ENCODE measurements at regions not wholly inside any gene's neighbourhood (a gene's known extent, or its start where the extent isn't known, plus 50 kb on each side); places are given as distances from the start of the nearest gene placed in this dataset.

DNA sequence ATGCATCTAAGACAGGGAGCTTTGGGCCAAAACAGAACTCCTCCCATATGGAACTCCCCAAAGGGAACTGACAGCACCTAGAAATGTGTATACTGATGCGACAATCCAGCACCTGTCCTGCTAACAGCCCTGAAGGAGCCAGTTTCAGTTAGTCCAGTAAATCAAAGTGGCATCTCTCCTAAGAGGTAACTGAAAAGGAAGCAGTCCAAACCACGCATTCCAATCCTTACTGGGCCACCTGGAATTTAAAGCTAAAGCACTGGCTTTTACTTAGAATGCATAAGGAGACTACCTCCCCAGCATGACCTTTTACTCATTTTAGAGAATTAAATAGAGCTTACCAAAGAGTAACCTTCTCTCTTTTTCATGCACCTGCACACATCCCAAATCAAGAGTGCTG, 586.8 kb upstream of the PITX2 start:
- ChIA-PET POLR2A (no interaction called here), CTCF (no interaction called here)
- no peaks in the 10 kb centered on the region for H3K27me3 ChIP-seq (replicated peaks in 1 of 4; ENCODE audit: control extremely low read depth in 1 of 4, control insufficient read depth in 3 of 4, insufficient read depth in 4 of 4, low read length in 3 of 4)
- ATAC-seq (ENCODE audit: low read depth): no peak
- no peak overlapping the region for H3K27ac Mint-ChIP-seq
- no peaks in the 10 kb centered on the region for H4K20me1 ChIP-seq (ENCODE audit: control insufficient read depth, insufficient read depth, low read length, poor library complexity, severe bottlenecking)
- no peak overlapping the region for H3K4me2 ChIP-seq (replicated peaks; ENCODE audit: low read depth, low read length, poor library complexity, severe bottlenecking)
- no peaks in the 10 kb centered on the region for H3K27me3 Mint-ChIP-seq
- no peaks in the 10 kb centered on the region for H3K9me3 Mint-ChIP-seq (ENCODE audit: insufficient read depth)
- no peaks in the 10 kb centered on the region for H3K79me2 ChIP-seq (ENCODE audit: control insufficient read depth, insufficient read depth, low read length)
- no peak overlapping the region for H3K4me3 Mint-ChIP-seq
- H3K9me3 ChIP-seq (ENCODE audit: control extremely low read depth in 1 of 3, control insufficient read depth in 2 of 3, insufficient read depth in 1 of 3, low read length in 2 of 3): no peaks in the 10 kb centered on the region
- intact Hi-C loops (cut with micrococcal nuclease): no loop called here
- H3K4me3 ChIP-seq (ENCODE audit: control extremely low read depth in 1 of 5, extremely low read depth in 1 of 5, insufficient read depth in 1 of 5, low read depth in 2 of 5, low read length in 4 of 5): no peak overlapping the region
- H3K9ac ChIP-seq (ENCODE audit: low read length): no peak overlapping the region
- no peak overlapping the region for H2AFZ ChIP-seq (ENCODE audit: insufficient read depth, low read depth, low read length, poor library complexity, severe bottlenecking)
- H3K36me3 ChIP-seq (replicated peaks in 1 of 2; ENCODE audit: control extremely low read depth in 1 of 2, control insufficient read depth in 1 of 2, extremely low read depth in 1 of 2, insufficient read depth in 2 of 2, low read length in 1 of 2): no peaks in the 10 kb centered on the region
- no peak overlapping the region for H3K27ac ChIP-seq (ENCODE audit: low read length in 2 of 2)
- no peaks in the 10 kb centered on the region for H3K4me1 Mint-ChIP-seq
- 67% methylated on average over 1 of the region's 2 CpGs for WGBS (ENCODE audit: insufficient coverage)
- DNase-seq: no peak
- TF ChIP-seq, protein P1, sequence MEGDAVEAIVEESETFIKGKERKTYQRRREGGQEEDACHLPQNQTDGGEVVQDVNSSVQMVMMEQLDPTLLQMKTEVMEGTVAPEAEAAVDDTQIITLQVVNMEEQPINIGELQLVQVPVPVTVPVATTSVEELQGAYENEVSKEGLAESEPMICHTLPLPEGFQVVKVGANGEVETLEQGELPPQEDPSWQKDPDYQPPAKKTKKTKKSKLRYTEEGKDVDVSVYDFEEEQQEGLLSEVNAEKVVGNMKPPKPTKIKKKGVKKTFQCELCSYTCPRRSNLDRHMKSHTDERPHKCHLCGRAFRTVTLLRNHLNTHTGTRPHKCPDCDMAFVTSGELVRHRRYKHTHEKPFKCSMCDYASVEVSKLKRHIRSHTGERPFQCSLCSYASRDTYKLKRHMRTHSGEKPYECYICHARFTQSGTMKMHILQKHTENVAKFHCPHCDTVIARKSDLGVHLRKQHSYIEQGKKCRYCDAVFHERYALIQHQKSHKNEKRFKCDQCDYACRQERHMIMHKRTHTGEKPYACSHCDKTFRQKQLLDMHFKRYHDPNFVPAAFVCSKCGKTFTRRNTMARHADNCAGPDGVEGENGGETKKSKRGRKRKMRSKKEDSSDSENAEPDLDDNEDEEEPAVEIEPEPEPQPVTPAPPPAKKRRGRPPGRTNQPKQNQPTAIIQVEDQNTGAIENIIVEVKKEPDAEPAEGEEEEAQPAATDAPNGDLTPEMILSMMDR (IDR thresholded peaks at IDR 0.05): no peak
- TF ChIP-seq EZH2 (IDR thresholded peaks at IDR 0.05; ENCODE audit: borderline replicate concordance, insufficient read depth, low read depth, low read length, poor library complexity, severe bottlenecking): no peak
- no peaks in the 10 kb centered on the region for H3K4me1 ChIP-seq (ENCODE audit: control insufficient read depth in 2 of 2, insufficient read depth in 2 of 2, low read length in 2 of 2)

- POLR2A ChIA-PET: no interaction called here
- WGBS (ENCODE audit: insufficient coverage): 84% methylated on average over 7 of the region's 7 CpGs
- TF ChIP-seq, protein P1 (IDR thresholded peaks at IDR 0.05): no peak
These were observed 587.7 kb upstream of the PITX2 start for GRCh38 chr4:111210595-111210994.

More at GRCh38 chr4:111210595-111210994, 587.7 kb upstream of the PITX2 start:
- Mint-ChIP-seq H3K4me1 (no peaks in the 10 kb centered on the region), H3K9me3 (ENCODE audit: insufficient read depth) (no peaks in the 10 kb centered on the region), H3K4me3 (no peak overlapping the region), H3K27me3 (no peaks in the 10 kb centered on the region), H3K27ac (no peak overlapping the region)
- no peaks in the 10 kb centered on the region for H4K20me1 ChIP-seq (ENCODE audit: control insufficient read depth, insufficient read depth, low read length, poor library complexity, severe bottlenecking)
- CTCF ChIA-PET: no interaction called here
- DNase-seq: no peak
- H3K4me3 ChIP-seq (ENCODE audit: control extremely low read depth in 1 of 5, extremely low read depth in 1 of 5, insufficient read depth in 1 of 5, low read depth in 2 of 5, low read length in 4 of 5): no peak overlapping the region
- H3K27me3 ChIP-seq (replicated peaks in 1 of 4; ENCODE audit: control extremely low read depth in 1 of 4, control insufficient read depth in 3 of 4, insufficient read depth in 4 of 4, low read length in 3 of 4): no peaks in the 10 kb centered on the region
- no peaks in the 10 kb centered on the region for H3K79me2 ChIP-seq (ENCODE audit: control insufficient read depth, insufficient read depth, low read length)
- intact Hi-C loops (cut with micrococcal nuclease): no loop called here
- no peaks in the 10 kb centered on the region for H3K36me3 ChIP-seq (replicated peaks in 1 of 2; ENCODE audit: control extremely low read depth in 1 of 2, control insufficient read depth in 1 of 2, extremely low read depth in 1 of 2, insufficient read depth in 2 of 2, low read length in 1 of 2)
- no peak overlapping the region for H2AFZ ChIP-seq (ENCODE audit: insufficient read depth, low read depth, low read length, poor library complexity, severe bottlenecking)
- H3K4me2 ChIP-seq (replicated peaks; ENCODE audit: low read depth, low read length, poor library complexity, severe bottlenecking): no peak overlapping the region
- no peaks in the 10 kb centered on the region for H3K9me3 ChIP-seq (ENCODE audit: control extremely low read depth in 1 of 3, control insufficient read depth in 2 of 3, insufficient read depth in 1 of 3, low read length in 2 of 3)
- no peaks in the 10 kb centered on the region for H3K4me1 ChIP-seq (ENCODE audit: control insufficient read depth in 2 of 2, insufficient read depth in 2 of 2, low read length in 2 of 2)
- no peak overlapping the region for H3K9ac ChIP-seq (ENCODE audit: low read length)
- ATAC-seq (ENCODE audit: low read depth): no peak
- no peak overlapping the region for H3K27ac ChIP-seq (ENCODE audit: low read length in 2 of 2)

Data from B cell (primary cell).